ENCODE measurements at regions not wholly inside any gene's neighbourhood (a gene's known extent, or its start where the extent isn't known, plus 50 kb on each side); places are given as distances from the start of the nearest gene placed in this dataset.
"Not testable (repeated sequence)": the region's sequence is repeated elsewhere in the genome, so short reads cannot be mapped to it uniquely, and the experiment has no call there.

DNA sequence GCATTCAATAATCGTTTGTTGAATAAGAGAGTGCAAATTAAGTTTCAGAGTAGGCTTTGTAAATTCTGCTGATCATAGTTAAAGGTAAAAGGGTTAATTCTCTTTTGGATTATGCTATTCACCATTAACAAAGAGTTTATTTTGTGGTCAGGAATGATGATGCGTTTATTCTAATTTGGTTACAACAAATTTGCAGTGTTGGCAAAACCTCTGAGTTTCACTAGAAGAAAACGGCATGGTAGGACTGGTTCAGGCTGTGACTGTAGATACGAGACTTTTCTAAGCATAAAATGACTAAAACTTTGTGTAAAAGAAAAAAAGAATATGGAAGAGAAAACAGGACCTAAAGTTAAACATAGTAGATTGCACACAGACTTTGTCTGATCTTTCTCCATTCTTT lies 234.7 kb downstream of the TLR4 start:
- DNase-seq (ENCODE audit: low spot score) = no peak

DNA sequence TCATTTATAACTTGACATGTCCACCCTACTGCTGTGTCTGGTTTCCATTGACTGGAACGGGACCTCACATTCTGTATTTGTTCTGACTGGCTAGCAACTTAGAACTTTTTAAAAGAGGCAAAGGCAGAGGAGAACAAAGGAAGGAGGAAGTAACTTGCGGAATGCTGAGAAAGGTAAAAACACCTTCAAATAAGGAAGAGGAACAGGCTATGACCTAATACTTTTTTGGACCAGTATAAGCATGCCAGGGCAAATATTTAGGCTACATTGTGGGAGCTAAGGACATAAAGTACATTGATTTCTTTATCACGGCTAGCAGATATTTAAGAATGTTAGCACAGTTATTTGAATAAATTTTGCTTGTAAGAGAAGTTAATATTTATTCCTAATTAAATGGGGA lies 240.5 kb downstream of the TLR4 start:
- not testable (repeated sequence) for DNase-seq (ENCODE audit: low spot score)

DNA sequence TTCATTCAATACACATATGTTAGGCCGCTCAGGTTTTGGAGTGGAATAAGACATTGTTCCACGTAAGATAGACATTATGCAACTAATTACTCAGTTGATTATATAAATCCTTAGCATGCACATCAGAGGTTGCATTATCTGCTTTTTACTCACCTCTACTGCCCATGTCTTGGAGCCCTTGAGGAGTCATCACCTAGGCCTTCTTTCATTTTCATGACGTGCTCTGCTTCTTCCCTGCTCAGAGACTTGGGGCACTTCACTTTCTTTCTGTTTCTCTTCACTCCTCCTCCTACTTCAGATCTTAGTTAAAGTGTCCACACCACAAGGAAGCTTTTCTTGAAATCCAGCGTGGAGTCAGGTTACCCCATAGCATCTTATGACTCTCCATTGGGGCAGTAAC lies 241.1 kb downstream of the TLR4 start:
- DNase-seq (ENCODE audit: low spot score) = no peak

DNA sequence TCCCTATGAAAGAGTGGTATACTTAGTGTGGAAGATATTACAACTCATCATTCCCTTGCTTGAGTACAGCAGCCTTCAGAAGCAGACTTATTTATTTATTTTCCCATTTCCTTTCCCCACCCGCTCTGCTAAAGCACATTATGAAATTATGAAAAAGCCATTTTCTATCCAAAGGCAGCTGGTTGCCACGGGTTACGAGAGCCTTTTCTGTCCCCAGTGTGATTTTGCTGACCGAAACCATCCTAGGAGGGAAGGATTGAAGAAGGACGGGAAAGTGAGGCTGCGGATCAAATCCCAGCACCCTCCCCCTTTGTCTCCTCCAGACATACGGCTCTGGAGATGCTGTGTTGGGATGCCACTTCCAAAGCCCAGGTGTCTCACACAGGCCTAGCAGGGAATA lies 246.9 kb downstream of the TLR4 start:
- no peak for DNase-seq (ENCODE audit: low spot score)

DNA sequence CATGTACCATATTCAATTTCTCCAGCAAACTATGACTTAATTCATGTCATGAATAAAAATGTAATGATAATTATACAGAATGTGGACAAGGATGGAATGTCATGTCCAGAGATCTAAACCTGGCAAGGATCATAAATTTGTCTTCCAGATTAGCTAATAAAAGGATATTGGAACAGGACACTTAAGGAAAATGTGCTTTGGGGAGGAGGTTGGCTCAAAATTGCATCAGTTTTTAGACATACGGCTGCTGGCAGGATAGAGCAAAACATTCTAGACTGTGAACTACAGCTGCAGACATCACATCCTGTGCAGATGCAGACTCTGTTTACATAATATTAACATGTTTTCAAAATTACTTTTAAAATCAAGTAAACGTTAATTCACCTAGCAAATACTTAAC lies 248.4 kb downstream of the TLR4 start:
- DNase-seq (ENCODE audit: low spot score) = no peak

DNA sequence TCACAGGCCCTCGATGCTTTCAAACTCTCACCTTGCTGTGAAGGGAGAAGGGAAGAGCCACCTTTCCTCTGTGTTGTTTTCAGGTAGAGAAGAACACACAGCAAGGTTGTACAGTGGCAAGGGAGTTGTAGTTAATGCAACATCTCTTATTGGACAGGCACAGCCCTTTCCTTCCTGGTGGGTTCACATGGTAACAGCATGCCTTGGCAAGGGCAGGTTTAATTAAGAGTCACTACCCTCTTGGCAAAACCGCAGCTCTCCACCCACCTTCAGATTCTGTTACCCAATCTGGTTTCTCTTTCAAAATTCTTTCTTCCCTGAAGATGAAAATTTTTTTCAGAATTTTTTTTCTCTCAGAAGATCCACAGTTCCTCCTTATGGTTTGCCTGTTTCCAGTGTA lies 253.1 kb downstream of the TLR4 start:
- no peak for DNase-seq (ENCODE audit: low spot score)

DNA sequence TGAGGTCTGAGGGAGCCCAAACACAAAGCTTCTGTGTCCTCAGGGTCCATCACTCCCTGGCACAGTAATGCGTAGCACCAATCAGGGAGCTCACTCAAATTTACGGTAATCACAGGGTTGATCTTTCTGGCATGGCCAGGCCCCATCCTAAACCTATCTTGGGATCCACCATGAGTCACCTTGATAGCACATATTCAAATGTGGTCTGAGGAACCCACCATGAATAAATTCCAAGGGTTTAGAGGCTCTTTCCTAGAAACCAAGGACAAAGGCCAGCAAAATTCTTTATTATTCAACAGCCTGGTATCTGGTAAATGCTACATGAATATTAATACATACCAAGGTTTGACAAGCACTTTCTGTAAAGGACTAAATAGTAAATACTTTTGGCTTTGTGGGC lies 254.5 kb downstream of the TLR4 start:
- DNase-seq (ENCODE audit: low spot score) = no peak

DNA sequence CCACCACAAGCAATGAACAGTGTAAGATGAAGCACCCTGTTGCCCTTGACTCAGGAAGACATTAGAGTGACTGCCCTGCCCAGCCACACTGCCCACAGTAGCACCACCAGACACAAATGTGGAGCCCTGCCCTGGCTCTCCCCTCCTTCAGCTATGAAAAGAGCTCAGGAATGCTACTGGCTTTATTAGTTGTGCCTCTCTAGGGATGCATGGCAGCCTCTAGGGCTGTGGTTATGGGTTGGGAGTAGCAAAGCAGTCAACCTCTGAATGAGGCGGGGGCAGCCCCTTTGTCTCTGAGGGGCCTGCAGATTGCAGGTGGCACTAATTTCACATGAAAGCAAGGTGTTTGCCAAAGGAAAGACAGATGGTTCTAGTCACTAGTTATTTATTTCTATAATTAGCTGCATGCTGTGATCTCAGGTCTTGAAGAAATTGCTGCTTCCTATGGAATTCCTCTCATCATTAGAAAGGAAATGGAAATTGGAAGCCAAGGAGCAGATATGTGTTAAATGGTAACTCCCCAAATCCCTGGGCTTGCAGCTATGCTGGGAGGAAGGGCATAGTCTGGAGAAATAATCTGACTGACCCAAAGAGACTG lies 259.4 kb downstream of the TLR4 start:
- no peak for DNase-seq (ENCODE audit: low spot score)

DNA sequence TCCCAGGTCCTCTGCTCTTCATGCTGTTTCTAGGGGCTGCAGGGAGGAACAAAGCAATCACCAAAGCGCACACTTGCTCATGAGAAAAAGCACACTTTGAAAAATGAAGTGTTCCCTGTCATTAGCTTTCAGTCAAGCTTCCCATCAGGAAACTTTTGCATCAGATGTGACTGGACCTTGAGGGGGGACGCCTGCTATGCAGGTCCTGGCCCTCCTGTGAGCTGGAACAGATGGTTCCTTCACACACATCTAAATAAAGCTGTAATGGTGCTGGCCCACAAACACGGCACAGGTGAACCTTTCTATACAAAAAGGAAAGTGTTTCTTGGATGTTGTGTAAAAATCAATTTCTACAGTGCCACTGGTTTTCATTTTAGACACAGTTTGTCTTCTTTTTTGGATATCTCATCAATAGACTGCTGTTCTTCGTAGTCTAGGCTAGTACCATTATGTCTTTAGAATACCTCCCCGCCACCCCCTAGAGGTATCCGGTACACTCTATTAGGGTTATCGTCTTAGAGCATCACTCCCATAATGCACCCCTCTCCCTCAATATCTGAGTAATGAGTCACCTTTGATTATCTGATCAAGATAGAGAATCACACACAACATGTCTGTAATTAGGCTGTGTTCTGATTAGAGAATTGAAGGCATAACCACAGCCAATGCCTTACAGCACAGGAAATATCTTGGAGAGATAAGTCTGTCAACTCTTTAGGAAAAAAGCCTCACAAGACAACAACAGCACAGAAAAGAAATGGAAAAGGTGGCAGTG lies 266.3 kb downstream of the TLR4 start:
- DNase-seq (ENCODE audit: low spot score) = no peak

DNA sequence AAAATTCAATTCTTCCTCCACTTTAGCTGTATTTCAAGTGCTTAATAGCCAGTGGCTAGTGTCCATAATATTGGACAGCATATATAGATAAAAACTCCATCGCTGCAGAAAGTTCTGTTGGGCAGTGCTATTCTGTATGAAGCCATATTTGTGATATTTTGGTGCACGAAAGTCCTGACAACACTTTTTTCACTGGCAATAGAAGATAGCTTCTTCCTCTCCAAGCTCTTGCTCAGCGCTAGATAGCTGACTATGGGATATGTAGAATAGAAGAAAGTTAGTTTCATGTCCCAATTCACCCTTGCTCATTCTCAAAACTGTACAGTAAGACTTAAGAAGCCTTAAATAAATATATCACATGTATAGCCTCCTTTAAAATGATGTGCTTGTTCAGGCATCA lies 269.9 kb downstream of the TLR4 start:
- DNase-seq (ENCODE audit: low spot score) = no peak

DNA sequence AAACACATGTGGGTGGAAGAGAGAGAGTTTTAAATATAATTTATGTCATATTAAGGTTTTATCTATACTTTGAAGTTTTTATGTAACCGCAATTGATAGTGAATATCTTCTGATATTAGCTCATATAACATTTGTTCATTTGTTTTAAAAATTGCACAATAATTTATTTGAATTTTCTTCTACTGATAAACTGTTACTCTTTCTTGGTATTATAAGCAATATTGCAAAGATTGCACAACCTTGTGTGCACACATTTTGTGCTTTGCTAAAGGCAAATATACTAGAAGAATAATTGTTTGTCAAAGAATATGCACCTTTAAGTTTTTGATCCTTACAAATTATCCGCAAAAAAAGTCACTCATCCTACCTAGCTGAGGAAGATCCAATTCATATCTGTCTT lies 275.7 kb downstream of the TLR4 start:
- no peak for DNase-seq (ENCODE audit: low spot score)

DNA sequence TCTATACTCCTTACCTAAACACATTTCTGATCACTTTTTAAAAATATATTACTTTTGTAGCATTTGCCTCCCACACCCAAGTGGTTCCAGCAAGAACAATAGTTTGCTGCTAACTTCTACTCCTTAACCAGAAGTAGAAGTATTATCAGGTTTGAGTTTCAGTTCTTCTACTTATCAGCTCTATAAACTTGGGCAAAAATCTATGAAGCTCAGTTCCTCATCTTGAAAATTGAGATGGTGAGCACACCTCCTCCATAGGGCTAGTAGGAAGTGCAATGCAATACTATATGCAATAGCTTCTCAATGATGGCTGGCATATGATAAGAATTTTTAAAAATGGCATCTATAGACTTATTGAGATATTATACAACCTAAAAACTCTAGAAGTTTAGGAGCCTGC lies 283.7 kb downstream of the TLR4 start:
- DNase-seq (ENCODE audit: low spot score) = no peak

DNA sequence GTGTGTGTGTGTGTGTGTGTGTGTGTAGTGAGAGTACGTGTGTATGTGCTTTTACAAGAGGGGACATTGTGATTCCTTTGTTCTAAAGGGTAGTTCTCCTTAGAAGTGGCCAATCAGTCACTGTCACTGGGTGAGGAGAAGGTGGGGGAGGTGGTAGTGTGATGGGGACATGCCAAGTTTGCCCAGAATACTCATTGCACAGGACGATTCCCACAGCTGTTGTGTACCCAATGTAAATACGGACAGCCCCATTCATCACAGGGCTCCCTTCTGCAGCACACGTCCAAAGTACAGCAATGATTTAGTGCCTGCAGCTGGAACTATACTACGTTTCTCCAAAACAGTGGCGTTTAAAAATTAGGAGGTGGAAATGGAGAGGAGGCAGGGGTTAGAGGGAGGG lies 287.8 kb downstream of the TLR4 start:
- DNase-seq (ENCODE audit: low spot score) = no peak

DNA sequence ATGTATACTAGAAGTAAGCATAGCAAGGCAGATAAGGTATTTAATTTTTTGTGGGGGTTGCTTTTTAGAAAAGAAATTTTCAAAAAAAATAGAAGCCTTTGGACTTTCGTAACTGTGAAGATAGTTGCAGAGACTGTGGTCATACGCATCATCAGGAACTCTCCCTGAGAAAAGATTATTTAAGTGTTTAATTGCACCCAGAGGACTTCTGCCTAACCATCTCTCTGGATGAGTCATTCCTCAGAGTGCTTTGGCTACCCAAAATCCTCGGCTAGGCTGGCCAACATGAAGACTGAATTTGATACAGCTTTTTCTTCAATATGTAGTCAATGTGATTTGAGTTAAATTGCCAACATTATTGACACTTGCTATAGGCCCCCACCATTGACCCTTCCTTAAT lies 296.4 kb downstream of the TLR4 start:
- DNase-seq (ENCODE audit: low spot score) = no peak

DNA sequence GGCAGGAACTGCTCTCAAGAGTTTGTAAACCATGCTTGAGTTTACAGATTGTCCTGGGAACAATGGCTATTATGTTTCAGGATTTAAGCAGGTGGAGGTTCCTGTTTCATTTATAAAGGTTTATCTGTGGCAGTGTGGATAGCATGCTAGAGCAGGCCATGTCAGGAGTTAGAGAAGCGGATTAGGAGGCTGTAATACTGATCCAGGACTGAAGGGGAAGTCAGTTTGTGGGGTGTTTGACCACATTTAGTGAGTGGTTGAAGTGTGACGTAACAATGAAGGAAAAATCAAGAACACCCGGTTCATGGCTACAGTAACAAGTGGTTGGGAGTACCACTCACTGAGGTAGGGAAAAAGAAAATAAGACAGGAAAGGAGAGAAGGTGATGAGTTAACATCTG lies 299.0 kb downstream of the TLR4 start:
- no peak for DNase-seq (ENCODE audit: low spot score)

DNA sequence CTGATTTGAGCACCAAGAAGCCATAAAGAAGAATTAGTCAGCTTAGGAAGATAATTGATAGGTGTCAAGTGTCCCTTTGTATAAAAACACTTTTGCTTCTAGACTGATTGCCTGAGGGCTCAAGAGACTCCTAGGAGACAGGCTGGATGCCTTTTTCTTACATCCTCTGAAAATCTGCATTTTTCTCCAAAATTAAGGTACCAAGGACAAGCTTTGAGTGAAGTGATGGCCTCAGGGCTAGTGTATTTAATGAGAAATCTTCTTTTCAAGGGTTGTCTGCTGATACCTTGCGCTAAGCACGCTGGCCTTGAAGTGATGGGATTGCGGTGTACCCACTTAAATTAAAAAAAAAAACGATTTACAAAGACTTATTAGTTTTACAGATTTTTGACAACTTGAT lies 304.0 kb downstream of the TLR4 start:
- no peak for DNase-seq (ENCODE audit: low spot score)

DNA sequence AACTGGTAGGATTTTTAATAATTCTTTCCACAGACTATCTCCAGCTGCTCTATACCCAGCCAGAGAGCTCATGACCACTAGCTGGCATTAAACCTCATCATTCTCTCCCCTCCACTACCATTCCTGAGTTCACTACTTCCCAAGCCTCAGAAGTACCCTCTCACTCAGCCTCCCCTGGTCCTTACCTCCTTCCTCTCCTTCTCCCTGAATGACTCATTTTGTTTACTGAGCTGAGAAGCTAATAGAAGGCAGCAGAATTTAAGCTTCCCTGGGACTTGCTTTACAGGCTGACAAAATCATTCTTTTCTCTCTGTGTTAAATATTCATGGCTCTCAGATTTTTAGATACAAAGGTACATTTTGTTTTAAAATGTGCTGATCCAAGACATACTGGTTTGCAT lies 305.4 kb downstream of the TLR4 start:
- no peak for DNase-seq (ENCODE audit: low spot score)

DNA sequence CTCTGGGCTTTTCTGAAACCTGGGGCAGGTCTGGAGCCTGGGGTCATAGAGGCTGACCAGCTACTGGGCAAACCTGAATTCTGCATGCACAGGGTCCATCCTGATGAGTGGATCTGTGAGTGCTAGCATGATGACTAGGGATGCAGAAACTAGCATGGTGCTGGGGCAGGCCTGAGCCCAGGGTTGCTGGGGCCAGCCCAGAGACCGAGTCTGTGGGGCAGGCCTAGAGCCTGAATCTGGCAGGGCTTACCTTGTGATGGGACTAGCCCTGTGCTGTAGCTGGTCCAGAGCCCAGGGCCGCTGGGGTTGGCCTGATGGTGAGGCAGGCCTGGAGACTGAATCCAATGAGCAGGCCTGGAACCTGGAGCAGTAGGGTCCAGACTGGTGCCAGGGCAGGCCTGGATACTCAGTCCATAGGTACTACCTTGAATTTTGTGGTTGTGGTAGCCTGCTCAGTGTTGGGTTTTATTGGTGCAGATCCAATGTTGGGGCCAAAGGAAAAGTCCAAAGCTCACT lies 313.5 kb downstream of the TLR4 start:
- DNase-seq (ENCODE audit: low spot score) = no peak

DNA sequence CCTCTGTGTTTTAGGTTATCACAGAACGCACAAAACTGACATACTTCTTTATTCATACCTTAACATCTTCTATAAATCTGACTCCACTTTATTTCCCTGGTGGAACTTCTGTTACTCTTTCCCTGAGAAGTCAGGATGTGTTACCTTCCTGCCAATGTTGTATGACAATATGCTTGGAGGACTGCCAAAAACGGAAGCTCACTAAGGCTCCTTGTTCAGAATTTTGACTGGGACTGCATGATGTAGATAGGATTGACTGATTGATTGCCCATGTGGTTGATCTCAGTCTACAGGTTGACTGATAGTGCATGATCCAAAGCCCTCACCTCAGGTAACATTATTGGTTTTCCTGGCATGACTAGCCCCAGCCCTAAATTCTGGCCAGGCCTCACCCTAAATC lies 319.4 kb downstream of the TLR4 start:
- no peak for DNase-seq (ENCODE audit: low spot score)

DNA sequence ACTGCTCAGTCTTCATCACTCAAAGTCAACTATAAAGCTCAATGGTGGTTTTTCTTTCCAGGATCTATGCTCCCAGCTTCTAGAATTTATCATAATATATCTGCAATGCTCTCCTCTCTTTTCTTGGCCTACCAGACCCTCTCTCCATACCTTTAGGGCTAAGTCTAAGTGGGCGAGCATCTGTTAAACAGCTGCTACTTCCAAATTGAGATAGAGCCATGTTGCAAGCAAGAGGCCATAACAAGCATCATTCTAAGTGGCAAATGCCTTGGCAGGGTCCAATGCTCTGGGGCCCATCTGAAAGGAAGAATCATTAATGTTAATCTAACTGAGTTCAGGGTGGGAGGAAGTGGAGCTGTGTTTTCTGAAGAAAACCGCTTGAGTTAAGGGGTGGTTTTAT lies 324.0 kb downstream of the TLR4 start:
- no peak for DNase-seq (ENCODE audit: low spot score)

DNA sequence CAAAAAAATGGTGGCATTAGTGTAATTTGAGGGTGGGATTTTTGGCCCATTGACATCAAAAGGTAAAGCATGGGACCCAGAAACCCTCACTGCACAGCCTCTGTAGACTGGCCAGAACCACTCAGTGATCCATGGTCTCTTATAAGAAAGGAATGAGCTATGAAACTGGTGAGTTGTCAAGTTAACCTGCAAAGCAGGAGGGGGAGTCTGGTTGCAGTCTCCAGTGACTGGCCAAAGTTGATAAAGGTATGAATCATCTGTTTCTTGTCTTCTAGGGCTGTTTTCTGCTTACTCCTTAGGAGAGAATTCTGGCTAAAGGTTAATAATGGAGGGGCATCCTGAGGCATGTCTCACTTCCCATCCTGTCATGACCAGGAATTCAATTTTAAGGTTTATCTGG lies 325.2 kb downstream of the TLR4 start:
- no peak for DNase-seq (ENCODE audit: low spot score)

DNA sequence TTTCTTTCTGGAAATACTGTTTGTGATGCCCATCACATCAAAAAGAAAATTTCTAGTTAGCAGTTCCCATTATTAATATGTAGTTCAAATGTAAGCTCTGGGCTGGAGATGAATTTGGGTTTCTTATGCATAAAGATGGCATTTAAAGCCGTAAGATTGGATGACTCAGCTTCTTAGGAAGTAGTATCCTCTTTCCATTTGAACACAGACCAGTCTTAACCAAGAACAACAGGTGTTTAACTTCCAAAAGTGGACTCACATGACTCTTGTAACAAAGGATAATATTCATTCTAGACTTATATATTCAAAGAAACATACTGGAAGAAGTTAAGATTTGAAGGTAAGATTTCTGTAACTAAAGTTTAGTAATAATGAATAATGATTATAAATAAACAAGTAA lies 330.5 kb downstream of the TLR4 start:
- DNase-seq (ENCODE audit: low spot score) = no peak

DNA sequence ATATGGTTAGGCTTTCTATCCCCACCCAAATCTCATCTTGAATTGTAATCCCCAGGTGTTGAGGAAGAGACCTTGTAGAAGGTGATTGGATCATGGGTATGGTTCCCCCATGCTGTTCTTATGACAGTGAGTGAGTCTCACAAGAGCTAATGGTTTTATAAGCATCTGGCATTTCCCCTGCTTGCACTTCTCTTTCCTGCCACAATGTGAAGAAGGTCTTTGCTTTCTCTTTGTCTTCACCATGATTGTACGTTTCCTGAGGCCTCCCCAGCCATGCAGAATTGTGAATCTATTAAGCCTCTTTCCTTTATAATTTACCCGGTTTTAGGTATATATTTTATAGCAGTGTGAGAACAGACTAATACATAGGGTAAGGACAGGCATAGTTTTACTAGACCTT lies 334.5 kb downstream of the TLR4 start:
- DNase-seq (ENCODE audit: low spot score) = no peak

DNA sequence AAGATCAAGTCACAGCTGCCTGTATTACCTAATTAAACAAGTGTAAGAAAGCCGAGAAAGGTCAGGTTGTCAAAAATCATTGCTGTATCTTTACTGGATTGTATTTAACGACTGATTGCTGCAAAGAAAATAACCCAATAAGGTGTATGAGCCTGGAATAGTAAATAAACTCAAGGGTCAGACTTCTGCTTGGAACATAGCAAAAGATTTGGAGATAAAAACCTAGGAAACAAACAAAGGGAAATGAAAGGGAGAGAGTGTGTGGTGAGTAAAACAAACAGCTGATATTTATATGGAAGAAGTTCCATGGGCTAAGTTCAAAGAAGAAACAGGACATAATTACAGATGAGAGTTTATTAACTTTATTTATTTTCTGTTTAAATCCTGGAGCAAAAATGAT lies 354.0 kb downstream of the TLR4 start:
- no peak for DNase-seq (ENCODE audit: low spot score)
